DMS79 (cell line): ENCODE measurements at regions not wholly inside any gene's neighbourhood (a gene's known extent, or its start where the extent isn't known, plus 50 kb on each side); places are given as distances from the start of the nearest gene placed in this dataset.

Source experiments
- DNase-seq: peaks from one replicate; lab custom pipeline; 2025; lab: John Stamatoyannopoulos, UW

DNA sequence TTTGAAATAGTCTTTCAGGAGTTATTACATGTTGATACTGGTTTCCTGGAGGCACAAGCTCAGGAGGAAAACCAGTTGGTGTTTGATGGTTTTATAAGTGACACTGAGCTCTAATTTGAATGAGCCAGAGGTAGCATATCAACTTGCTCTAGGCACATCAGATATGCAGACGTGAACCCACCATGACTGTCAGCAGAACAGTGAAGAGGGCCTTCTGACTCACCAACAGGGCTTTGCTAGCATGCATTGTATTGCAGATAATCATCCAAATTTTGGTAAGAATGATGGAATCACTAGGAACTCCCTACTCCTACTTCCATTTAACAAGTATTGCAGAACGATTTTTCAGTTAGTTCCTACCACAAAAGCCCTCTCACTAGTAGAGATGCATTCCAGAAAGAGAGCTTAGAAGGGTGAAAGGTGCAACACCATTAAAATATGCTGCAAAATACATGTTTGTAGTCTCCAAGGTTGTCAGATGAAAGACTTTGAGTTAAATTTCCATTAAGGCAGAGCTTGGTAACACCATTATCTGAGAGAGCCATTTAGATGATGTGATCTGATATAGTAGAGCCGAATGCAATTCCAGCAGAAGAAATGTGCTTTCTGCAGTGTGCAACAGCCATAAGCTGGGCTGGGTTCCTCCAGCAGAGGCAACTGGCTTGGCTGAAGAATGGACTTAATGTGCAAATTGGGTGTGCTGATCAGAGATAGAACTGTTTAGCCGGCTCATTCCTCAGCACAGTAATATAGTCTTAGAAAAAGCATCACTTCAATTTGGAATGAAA, 968.7 kb upstream of the ADGRB3 start:
- no peak for DNase-seq

DNA sequence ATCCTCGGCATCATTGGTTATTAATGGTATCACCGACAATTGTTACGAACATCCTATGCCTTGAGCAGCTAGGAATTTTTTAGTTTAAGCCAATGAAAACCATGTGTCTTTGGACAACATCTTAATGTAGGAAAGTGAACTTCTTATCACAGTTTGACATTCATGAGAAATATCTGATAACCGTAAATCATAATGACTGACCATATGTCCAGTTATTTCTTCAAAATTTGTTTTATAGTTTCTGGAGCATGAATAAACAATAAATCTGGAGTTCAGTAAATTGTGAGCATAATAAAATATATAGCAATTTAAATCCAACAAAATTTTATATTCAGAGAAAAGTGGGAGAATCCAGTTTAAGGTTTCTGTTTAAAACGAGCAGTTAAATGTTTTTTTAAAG, 970.1 kb upstream of the ADGRB3 start:
- DNase-seq: no peak

DNA sequence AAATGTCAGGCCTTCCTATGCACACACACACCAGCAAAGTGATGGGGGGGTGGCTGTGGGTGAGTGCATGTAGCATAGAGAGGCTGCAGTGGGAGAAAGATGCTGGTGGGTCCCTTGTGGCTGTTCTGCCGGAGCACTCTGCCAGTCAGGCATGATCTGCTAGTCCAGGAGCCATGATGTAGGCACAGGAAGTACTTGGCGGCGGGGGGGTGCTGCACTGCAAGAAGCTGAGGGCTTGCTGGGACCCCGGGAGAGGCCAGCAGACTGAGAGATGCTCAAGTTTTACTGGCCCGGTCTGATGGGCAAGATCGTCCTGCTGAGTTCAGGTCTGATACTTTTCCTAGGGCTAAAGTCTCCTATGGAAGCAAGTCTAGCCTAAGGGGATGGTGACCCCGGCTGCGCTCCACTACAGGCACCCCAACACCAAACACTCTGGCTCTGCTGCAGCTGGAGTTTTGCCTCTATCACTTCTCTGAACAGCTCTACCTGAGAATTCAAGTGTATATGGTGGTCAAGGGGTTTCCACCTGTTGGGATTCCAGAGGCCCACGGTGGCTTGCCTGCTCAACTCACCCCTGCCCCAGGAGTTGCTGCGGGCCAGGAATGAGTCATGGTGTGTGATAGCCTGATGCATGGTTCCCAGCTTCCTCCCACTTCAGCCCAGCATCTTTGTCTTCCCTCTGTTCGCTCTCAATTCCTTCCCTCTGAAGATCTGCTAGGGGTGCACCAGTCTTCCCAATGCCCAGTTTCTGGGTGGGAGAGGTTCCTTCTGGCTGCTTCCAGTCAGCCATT, 971.8 kb upstream of the ADGRB3 start:
- DNase-seq: no peak

DNA sequence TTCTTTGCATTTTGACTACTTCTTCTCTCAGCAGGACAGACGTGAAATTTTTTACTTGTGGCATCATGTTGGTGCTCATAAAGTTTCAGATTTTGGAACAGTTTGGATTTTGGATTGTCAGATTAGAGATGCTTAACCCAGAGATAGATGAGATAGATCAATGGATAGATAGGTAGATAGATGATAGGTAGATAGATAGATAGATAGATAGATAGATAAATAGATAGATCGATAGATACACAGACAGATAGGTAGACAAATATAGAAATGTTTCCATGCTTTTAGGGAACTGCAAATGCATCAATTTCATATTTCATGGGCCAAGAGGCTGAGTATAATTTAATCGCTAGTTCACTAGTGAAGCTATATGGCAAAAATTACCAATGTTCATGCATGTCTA, 981.5 kb upstream of the ADGRB3 start:
- DNase-seq: no peak

DNA sequence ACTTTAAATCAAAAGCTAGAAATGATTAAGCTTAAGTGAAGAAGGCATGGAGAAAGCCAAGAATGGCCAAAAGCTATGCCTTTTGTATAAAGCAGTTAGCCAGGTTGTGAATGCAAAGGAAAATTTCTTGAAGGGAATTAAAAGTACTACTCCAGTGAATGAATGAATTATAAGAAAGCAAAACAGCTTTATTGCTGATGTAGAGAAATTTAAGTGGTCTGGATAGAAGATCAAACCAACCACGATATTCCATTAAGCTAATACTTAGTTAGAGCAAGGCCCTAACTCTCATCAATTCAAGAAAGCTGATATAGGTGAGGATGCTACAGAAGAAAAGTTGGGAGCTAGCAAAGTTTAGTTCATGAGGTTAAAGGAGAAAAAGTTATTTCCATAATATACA, 988.5 kb upstream of the ADGRB3 start:
- no peak for DNase-seq

DNA sequence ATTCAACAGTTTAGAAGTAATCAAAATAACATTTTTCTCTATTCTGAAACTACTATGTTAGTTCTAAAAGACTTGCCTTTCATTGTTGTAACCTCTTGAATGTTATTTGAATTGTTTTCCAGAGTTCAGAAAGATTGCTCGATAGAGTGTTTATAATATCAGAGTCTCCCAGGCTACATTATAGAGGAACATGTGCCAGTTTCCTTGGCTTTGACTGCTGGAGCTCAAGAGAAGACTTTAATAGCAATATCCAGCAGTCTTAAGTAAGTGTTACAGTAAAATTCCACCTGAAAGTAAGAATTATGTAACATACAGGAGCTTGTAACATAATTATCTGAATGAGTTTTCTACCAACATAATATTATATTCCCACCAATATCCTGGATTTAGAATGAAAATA, 991.8 kb upstream of the ADGRB3 start:
- no peak for DNase-seq

DNA sequence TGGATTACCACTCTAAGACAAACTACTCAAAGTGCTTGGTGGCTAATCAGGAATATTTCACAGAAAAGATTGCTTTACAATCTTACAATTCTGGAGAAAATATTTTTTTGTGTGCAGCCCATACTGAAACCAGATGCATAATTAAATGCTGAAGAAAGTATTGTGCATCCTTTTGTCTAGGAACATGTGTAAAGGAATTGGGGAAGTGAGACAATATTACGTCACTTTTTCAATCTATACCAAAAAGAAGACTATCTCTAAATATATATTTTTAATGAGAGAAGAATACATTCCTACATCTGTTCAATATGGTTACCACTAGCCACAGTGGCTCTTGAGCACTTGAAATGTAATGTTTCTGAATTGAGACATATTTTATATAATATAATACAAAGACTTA, 992.5 kb upstream of the ADGRB3 start:
- no peak for DNase-seq

DNA sequence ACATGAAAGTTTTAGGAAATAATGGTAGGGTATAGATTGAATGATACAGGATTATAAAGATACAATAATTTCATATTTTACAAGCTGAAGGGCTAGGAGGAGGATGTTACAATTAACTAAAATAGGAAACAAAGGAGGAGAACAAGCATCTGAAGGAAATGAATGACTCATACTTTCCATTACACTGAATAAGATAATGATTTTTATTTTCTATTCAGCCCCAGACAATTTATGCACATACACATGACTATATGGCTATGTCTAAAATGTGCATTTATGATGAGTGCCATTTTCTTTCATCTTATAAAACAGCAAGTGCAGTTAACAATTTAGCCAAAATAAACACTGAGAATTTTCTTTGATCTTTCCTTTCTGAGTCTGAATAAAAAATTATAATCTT, 994.6 kb upstream of the ADGRB3 start:
- no peak for DNase-seq

DNA sequence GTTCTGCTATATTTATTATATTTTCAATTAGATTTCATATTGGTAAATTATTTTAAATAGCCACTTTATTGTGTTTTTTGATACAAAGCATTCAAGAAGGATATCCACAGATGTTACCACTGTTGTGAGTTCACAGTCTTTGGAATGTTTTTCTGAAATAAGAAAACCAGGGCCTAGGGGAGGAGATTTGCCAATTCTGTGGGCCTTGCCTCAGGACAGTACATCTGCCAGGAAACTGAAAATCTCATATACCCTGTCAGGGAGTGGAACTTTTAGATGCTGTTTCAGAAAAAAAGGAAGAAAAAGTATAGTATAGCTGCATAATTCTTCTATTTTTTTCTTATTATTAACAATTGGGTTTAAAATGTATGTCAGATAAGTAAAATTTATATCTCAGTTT, 995.9 kb upstream of the ADGRB3 start:
- no peak for DNase-seq

DNA sequence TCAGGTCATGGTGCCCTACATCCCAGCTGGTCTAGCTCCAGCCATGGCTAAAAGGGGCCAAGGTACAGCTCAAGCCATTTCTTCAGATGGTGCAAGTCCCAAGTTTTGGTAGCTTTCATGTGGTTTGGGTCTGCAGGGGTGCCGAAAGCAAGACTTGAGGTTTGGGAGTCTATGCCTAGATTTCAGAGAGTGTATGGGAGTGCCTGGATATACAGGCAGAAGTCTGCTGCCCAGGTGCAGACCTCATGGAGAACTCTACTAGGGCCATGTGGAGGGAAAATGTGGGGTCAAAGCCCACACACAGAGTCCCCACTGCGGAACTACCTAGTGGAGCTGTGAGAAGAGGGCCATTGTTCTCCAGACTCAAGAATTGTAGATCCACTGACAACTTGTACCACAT, 1000.9 kb upstream of the ADGRB3 start:
- DNase-seq: no peak

DNA sequence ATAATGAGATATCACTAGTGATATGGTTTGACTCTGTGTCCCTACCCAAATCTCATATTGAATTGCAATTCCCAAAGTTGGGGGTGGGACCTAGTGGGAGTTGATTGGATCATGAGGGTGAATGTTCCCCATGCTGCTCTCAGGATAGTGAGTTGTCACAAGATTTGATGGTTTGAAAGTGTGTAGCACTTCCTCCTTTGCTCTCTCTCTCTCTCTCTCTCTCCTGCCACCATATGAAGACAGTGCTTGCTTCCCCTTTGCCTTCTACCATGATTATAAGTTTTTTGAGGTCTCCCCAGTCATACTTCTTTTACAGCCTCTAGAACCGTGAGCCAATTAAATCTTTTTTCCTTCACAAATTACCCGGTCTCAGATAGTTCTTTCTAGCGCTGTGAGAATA, 1002.0 kb upstream of the ADGRB3 start:
- DNase-seq: no peak

DNA sequence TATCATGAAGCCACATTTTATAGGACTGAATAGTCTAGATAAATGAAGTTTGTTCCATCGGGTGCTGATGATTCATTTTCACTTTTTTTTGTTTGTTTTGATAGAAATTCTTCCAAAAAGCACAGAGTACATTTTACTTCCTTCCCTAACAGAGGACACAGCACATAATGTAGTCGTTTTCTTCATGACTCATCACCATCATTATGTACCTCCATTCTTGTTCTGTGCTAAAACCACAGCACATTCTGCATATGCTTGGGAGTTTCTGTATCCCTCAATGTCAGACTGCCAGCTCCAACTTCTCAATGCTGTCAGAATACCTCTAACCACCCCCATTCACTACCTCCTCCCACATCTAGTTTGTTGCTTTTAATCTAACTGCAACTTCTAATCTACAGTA, 1004.9 kb upstream of the ADGRB3 start:
- DNase-seq: no peak

DNA sequence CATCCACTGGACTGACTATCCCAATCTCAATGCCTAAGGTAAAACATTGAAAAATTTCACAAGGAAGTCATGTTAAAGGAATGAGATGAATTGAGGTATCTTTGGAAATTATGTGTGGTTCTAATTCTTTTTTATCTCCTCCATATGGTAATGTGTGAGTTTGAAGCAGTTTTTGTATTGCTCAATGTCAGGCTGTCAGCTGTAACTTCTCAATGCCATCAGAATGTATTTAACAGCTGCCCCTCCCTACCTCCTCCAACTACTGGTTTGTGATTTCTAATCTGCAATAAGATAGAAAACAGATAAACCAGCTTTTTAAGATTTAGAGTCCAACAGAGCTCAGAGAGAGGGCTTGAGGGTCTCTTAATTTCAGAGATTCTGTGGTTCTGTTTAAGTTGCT, 1005.8 kb upstream of the ADGRB3 start:
- no peak for DNase-seq

DNA sequence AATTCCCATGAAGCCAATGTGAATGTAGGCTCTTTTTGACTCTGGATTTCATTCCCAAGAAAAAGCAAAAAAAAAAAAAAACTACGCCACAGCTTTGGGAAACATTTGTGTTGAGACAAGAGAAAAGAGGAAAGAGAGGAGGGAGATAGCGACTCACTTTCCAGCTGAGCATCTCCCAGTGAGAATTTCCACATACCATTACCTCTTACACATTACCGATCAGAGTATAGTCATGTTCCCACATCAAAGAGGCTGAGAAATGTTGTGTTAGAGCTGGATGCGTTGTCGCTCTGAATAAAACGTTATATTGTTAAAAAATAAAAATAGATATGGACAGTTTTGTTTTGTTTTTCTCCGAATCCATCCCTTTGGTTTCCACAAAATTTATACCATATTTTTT, 1019.3 kb upstream of the ADGRB3 start:
- DNase-seq: no peak

DNA sequence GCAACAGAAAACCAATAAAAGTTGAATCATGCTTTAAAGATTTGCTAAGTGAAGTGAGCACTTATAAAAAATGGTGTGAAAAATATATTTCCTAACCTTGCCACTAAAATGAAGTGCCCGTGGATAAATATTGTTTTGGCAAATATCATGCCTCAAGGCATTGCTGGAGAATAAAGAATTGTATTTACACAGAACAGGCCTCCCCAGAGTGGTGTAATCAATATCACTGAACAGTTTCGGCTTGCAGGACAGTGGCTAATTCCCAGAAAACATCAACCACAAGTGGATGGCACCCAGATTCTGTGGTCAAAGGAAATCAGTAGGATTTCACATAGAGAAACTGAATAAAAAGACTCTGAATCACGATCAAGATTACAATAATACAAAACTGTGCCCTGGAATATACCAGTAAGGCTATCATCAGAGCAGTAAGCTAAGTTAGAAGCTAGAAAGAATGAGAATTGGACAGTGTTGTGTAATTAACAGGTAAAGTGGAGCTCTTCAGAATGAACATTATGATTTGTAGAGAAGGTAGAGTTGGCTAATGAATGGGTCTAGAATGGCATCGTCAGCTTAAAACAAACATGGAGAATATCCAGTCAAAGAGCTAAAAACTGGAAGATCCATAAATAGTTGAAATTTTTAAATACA, 1026.9 kb upstream of the ADGRB3 start:
- no peak for DNase-seq

DNA sequence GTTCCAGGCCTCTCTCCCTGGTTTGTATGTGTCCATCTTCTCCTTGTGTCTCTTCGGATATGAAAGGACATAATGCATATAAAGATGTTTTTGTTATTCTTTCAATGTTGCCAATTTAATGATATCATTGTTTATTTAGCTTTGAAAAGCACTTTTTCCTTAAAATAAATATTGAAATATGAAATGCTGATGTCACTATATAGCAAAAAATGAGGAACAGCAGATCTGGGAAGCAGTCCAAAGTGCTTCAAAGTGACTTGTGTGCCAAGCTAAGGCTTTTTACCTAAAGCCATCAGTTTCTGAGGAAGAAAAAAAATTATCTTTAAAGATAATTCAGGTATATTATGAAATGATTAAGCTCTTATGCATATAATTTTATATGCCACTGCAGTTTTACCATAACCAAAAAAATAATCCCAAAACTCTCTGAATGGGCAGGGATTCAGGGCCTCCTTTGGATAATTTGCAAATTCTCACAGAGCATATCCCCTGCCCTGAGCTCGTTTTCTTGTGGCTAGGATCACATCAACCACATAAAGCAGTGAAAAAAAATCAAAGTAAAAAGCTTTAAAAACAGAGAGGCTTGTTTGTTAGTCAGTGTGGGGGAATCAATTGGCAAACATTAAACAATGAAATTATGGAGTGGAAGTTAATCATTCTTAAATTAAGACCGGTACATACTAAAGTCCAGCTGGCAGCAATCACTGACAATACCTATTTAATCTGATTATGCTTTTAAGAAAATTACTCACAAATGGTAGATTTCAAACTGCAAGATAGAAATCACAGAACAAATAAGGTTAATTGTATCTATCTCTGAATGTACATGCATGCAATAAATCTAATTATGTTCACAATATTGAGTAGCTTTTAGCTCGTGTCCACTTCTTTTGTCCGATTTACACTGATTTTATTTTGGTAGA, 1027.9 kb upstream of the ADGRB3 start:
- no peak for DNase-seq

DNA sequence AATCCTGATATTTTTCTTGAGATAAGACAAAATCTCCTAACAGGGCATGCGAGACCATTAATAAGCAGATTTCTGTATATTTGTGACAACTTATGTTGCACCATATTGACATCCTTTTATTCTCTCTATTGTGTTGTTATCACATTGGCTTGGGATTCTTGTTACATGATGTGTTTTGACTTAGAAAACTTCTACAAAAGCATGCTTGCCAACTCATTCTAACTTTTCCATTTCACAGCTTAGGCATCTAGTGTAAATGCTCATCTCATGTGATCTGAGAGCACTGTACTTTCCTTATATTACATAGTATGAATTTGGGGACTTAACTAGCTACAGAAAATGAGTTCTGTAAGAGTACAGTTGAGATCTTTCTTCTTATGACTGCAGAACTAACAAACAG, 1040.7 kb upstream of the ADGRB3 start:
- DNase-seq: no peak

DNA sequence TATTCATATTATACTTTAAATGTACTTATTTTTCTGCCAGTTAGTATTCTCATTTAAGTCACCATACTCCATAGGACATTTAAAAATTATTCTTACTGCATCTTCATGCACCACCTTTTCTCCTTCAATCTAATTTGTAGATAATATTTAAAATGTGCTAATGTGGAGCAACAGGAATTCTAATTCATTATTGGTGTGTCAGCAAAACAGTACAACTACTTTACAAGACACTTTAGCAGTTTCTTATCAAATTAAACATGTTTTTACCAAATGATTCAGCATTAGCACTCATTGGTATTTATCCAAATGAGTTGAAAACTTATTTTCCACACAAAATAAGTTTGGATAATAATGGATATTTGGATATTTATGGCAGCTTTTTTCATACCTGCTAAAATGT, 1041.8 kb upstream of the ADGRB3 start:
- no peak for DNase-seq

DNA sequence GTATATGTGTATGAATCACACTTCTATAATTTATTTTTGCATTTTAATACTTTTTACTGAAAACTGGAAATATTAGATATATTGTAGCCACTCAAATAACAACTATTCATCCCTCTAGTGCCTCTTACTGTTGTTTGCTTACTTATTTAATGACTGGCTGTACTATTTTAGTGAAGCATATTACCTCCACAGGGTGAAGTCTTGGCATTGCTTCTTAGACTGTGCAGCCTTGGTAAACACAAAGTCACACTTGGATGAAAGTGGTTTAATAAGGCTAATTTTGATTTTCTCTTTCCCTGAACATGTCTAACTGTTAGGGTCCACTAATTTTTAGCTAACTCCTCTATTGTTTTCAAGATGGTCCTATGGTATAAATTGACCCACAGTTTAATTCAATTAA, 1043.2 kb upstream of the ADGRB3 start:
- DNase-seq: no peak

DNA sequence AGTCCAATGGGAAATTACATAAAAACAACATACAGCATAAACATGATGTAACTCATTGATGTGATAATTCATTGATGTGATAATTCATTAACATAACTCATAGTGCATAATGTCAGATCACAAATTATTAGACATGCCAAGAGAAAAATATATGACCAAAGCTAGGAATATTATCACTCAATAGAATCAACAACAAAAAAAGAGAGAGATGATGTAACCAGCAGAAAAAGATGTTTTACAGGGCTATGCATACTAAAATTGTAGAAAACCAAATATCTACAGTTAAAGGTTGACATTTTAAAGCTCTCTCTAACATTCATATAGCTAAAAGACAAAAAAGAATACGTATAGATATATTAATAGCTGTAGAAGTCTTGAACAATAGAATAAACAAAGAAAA, 1067.2 kb upstream of the ADGRB3 start:
- no peak for DNase-seq

DNA sequence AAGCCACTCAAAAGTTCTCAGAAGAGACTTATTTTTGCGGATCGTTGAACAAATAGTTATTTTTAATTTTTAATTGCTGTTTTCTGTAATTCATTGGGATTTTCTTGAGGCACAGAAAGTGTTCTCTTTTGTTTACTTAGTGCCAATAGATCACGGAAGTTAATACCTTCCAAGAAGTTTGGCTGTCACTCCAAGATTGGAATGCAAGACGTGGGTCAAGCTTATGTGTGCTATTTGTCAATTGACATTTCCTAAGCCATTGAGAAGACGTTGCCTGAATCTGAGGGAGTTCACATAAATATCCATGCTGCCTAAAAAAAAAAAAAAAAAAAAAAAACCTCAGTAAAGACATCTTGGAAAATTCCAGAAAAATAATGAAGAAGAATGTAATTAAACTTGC, 1071.4 kb upstream of the ADGRB3 start:
- DNase-seq: no peak

DNA sequence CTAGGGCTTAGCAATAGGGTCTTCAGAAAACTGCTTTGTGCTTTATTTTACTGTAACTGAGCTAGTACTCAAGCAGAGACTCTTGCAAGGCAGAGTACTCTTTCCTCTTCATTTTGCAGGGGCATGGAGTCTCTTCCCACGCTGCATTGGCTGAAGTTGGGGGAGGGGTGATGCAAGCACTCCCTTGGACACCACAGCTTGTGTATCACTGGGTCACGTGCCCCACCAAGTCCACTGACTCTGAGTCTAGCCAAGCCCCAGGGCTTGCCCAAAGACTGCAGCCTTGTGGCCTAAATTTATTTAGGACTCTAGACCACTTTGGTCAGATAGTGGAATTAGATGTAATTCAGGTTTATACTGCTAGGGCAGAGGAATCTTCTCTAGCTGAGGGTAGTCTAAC, 1075.0 kb upstream of the ADGRB3 start:
- no peak for DNase-seq
